GM23338 (cell line): ENCODE measurements at regions not wholly inside any gene's neighbourhood (a gene's known extent, or its start where the extent isn't known, plus 50 kb on each side); places are given as distances from the start of the nearest gene placed in this dataset.
A peak's percentile ranks its signal among the peaks of the same experiment; 100 is the strongest.

Experiments used
- CREB1 ChIP-seq: fragments of 250-450 bp; sonication (Bioruptor Pico); IDR thresholded peaks from 2 replicates; pipeline ENCODE4 v1.5.0; 2020; ENCODE audit warnings: low read depth, mild to moderate bottlenecking, moderate library complexity
- EZH2 ChIP-seq: fragments of 200-600 bp; sonication (generic); IDR thresholded peaks from one replicate; pipeline ENCODE4 v1.8.0; 2017; ENCODE audit warnings: antibody characterized with exemption, mild to moderate bottlenecking, low read depth; ENCODE audit not compliant: unreplicated experiment
- EZH2phosphoT487 ChIP-seq: fragments of 200-600 bp; sonication (generic); IDR thresholded peaks from one replicate; pipeline ENCODE4 v1.8.1; 2018; ENCODE audit warnings: antibody characterized with exemption; ENCODE audit not compliant: unreplicated experiment
- JUNB ChIP-seq: IDR thresholded peaks from one replicate; pipeline ENCODE4 v1.6.1; 2016; ENCODE audit warnings: antibody characterized with exemption; ENCODE audit not compliant: unreplicated experiment
- POLR2AphosphoS5 ChIP-seq: IDR thresholded peaks from 2 replicates; pipeline ENCODE4 v1.6.1; 2016; ENCODE audit warnings: antibody characterized with exemption, low read depth
- STAT1 ChIP-seq: IDR thresholded peaks from one replicate; pipeline ENCODE4 v1.6.1; 2016; ENCODE audit warnings: antibody characterized with exemption; ENCODE audit not compliant: unreplicated experiment
- ZNF331 ChIP-seq: fragments of 250-450 bp; sonication (Bioruptor Pico); IDR thresholded peaks from 2 replicates; pipeline ENCODE4 v1.5.0; 2020; ENCODE audit warnings: low read depth, mild to moderate bottlenecking, moderate library complexity
- TF ChIP-seq, protein P1 (sequence below), 2 experiments: fragments of 200-600 bp in 1 of 2; sonication (generic) in 1 of 2; conservative IDR thresholded peaks; 2 replicates each; pipeline versions ENCODE4 v1.5.1 to v1.6.1; 2016 to 2017; ENCODE audit warnings: antibody characterized with exemption in 2 of 2, low read depth in 2 of 2, mild to moderate bottlenecking in 2 of 2, moderate library complexity in 1 of 2

DNA sequence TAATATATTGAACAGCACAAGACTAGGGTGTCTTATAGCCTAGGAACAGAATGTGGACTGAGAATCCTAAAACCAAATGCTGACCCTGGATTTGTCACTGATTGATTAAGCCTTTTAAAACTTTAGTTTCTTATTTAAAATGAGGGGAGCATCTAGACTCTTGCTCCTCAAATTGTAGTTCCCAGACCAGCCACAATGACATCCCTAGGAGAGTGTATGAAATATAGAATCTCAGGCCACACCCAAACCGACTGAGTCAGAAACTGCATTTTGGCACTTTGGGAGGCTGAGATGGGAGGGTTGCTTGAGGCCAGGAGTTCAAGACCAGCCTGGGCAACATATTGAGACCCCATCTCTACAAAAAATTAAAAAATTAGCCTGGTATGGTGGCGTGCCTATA, 287.8 kb upstream of the UMPS start:
- no peak for TF ChIP-seq EZH2
- TF ChIP-seq EZH2phosphoT487, result no peak
- TF ChIP-seq, protein P1, sequence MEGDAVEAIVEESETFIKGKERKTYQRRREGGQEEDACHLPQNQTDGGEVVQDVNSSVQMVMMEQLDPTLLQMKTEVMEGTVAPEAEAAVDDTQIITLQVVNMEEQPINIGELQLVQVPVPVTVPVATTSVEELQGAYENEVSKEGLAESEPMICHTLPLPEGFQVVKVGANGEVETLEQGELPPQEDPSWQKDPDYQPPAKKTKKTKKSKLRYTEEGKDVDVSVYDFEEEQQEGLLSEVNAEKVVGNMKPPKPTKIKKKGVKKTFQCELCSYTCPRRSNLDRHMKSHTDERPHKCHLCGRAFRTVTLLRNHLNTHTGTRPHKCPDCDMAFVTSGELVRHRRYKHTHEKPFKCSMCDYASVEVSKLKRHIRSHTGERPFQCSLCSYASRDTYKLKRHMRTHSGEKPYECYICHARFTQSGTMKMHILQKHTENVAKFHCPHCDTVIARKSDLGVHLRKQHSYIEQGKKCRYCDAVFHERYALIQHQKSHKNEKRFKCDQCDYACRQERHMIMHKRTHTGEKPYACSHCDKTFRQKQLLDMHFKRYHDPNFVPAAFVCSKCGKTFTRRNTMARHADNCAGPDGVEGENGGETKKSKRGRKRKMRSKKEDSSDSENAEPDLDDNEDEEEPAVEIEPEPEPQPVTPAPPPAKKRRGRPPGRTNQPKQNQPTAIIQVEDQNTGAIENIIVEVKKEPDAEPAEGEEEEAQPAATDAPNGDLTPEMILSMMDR (conservative IDR thresholded peaks at IDR 0.05; ENCODE audit: low read depth in 2 of 2), result peak in 1 of 2 experiments; percentile 16; a peak in 2 of 4 replicates
- TF ChIP-seq POLR2AphosphoS5, result no peak
- no peak for TF ChIP-seq CREB1 (CRISPR knock-in tag)
- no peak for TF ChIP-seq ZNF331
- TF ChIP-seq STAT1, result no peak
- no peak for TF ChIP-seq JUNB
